ENCODE measurements at regions not wholly inside any gene's neighbourhood (a gene's known extent, or its start where the extent isn't known, plus 50 kb on each side); places are given as distances from the start of the nearest gene placed in this dataset.

DNA sequence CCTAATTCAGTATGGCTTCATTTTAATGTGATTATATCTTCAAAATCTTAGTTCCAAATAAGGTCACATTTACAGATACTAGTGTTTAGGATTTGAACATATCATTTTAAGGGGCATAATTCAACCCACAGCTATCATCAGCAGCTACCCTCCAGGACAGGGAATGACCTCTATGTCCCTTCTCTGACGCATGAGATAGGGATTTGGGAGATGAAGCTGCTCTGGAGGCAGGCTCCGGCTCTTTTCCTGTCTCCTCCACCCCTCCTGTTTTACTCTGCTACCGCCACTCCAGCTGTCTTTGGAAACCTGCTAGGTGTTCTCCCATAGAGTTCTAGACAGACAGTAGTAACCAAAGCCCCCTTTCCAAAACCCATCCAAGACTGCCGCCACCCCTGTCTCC lies 119.2 kb downstream of the CARTPT start:
- no peak for TF ChIP-seq EZH2 (IDR thresholded peaks at IDR 0.05; ENCODE audit: insufficient read depth, poor library complexity, severe bottlenecking)
- TF ChIP-seq EZH2phosphoT487 (IDR thresholded peaks at IDR 0.05; ENCODE audit: insufficient read depth, low read depth) = no peak
